ENCODE measurements at regions not wholly inside any gene's neighbourhood (a gene's known extent, or its start where the extent isn't known, plus 50 kb on each side); places are given as distances from the start of the nearest gene placed in this dataset.

GRCh38 chr2:58480141-58480540, 239.0 kb upstream of the FANCL start:
- H3K9me2 ChIP-seq (ENCODE audit: insufficient read depth), result no peaks in the 10 kb centered on the region
- POLR2A ChIA-PET (ENCODE audit: unreplicated experiment), result no interaction called here
- no peaks in the 10 kb centered on the region for H4K20me1 ChIP-seq (ENCODE audit: insufficient read depth)
- H3K4me3 ChIP-seq, result no peak overlapping the region
- no peaks in the 10 kb centered on the region for H3K4me1 ChIP-seq (replicated peaks; ENCODE audit: insufficient read depth)
- H3K27me3 ChIP-seq (ENCODE audit: insufficient read depth, low read depth), result no peaks in the 10 kb centered on the region
- H3F3A ChIP-seq (ENCODE audit: insufficient read depth, low read depth), result no peaks in the 10 kb centered on the region
- H3K4me2 ChIP-seq, result no peak overlapping the region
- H3K79me2 ChIP-seq (ENCODE audit: low read depth), result no peaks in the 10 kb centered on the region
- TF ChIP-seq EZH2 (IDR thresholded peaks at IDR 0.05; ENCODE audit: low read depth) (no peak), CTCF (conservative IDR thresholded peaks at IDR 0.05) (no peak)
- BruUV-seq (replicated peaks), result no TSS peak
- DNase-seq, result no peak
- no peak overlapping the region for H2AFZ ChIP-seq
- H3K36me3 ChIP-seq (ENCODE audit: low read depth), result no peaks in the 10 kb centered on the region
- CTCF ChIA-PET, result no interaction called here
- intact Hi-C loops (cut with micrococcal nuclease; ENCODE audit: unreplicated experiment), result no loop called here
- H3K27ac ChIP-seq, result no peak overlapping the region
- no peaks in the 10 kb centered on the region for H3K9me3 ChIP-seq (ENCODE audit: insufficient read depth, low read depth)

- intact Hi-C loops (cut with micrococcal nuclease; ENCODE audit: unreplicated experiment), result no loop called here
- Histone ChIP-seq H3K27me3 (ENCODE audit: insufficient read depth, low read depth) (no peaks in the 10 kb centered on the region), H3K4me2 (no peak overlapping the region), H3K4me1 (replicated peaks; ENCODE audit: insufficient read depth) (no peaks in the 10 kb centered on the region), H3K9me2 (ENCODE audit: insufficient read depth) (no peaks in the 10 kb centered on the region), H3F3A (ENCODE audit: insufficient read depth, low read depth) (no peaks in the 10 kb centered on the region), H3K27ac (no peak overlapping the region), H3K79me2 (ENCODE audit: low read depth) (no peaks in the 10 kb centered on the region), H3K9me3 (ENCODE audit: insufficient read depth, low read depth) (no peaks in the 10 kb centered on the region), H2AFZ (no peak overlapping the region), H4K20me1 (ENCODE audit: insufficient read depth) (no peaks in the 10 kb centered on the region), H3K36me3 (ENCODE audit: low read depth) (no peaks in the 10 kb centered on the region), H3K4me3 (no peak overlapping the region)
- DNase-seq, result no peak
- CTCF ChIA-PET, result no interaction called here
- POLR2A ChIA-PET (ENCODE audit: unreplicated experiment), result no interaction called here
- no peak for TF ChIP-seq CTCF (conservative IDR thresholded peaks at IDR 0.05)
- no peak for TF ChIP-seq EZH2 (IDR thresholded peaks at IDR 0.05; ENCODE audit: low read depth)
- BruUV-seq (replicated peaks), result no TSS peak
Measured at GRCh38 chr2:58479535-58480140, 238.5 kb upstream of the FANCL start.

- intact Hi-C loops (cut with micrococcal nuclease; ENCODE audit: unreplicated experiment), result no loop called here
- ChIA-PET POLR2A (ENCODE audit: unreplicated experiment) (no interaction called here), CTCF (no interaction called here)
- no peaks in the 10 kb centered on the region for H3K9me3 ChIP-seq (ENCODE audit: insufficient read depth, low read depth)
- no peak overlapping the region for H3K27ac ChIP-seq
- no TSS peak for BruUV-seq (replicated peaks)
- H2AFZ ChIP-seq, result no peak overlapping the region
- H3K4me2 ChIP-seq, result no peak overlapping the region
- H3K4me1 ChIP-seq (replicated peaks; ENCODE audit: insufficient read depth), result no peaks in the 10 kb centered on the region
- no peak for DNase-seq
- H3K27me3 ChIP-seq (ENCODE audit: insufficient read depth, low read depth), result no peaks in the 10 kb centered on the region
- no peaks in the 10 kb centered on the region for H3K9me2 ChIP-seq (ENCODE audit: insufficient read depth)
- no peaks in the 10 kb centered on the region for H3F3A ChIP-seq (ENCODE audit: insufficient read depth, low read depth)
- H4K20me1 ChIP-seq (ENCODE audit: insufficient read depth), result no peaks in the 10 kb centered on the region
- H3K79me2 ChIP-seq (ENCODE audit: low read depth), result no peaks in the 10 kb centered on the region
- no peaks in the 10 kb centered on the region for H3K36me3 ChIP-seq (ENCODE audit: low read depth)
- TF ChIP-seq CTCF (conservative IDR thresholded peaks at IDR 0.05) (no peak), EZH2 (IDR thresholded peaks at IDR 0.05; ENCODE audit: low read depth) (no peak)
- no peak overlapping the region for H3K4me3 ChIP-seq
Measured at GRCh38 chr2:58476556-58476955, 235.4 kb upstream of the FANCL start.

Data from PC-9 (cell line).